ENCODE measurements at regions not wholly inside any gene's neighbourhood (a gene's known extent, or its start where the extent isn't known, plus 50 kb on each side); places are given as distances from the start of the nearest gene placed in this dataset.

DNA sequence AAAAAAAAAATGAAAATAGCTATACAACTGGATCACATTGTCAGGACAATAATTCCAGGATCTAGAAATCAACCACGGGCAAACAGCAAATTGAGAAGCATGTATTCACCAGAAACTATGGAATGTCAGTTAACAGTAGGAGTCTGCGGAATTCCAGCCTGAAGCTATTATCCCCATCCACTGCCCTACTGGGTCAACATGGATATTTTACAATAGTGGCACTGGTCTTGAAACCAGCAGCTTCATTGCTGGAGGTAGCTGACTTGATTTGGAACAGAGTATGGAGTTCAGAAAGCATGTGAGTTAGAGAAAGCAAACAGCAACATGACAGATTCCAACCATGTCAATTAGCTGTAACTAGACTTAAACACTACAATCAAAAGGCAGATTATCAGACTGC, 55.7 kb upstream of the PDE1A start (continued):
- TF ChIP-seq HCFC1 (IDR thresholded peaks at IDR 0.05; ENCODE audit: low read length) (no peak), SUZ12 (IDR thresholded peaks at IDR 0.05; ENCODE audit: unreplicated experiment) (no peak), RAD21 (IDR thresholded peaks at IDR 0.05; ENCODE audit: insufficient read depth, low read depth, low read length) (no peak), RB1 (IDR thresholded peaks at IDR 0.05; ENCODE audit: borderline replicate concordance) (no peak), SIN3A (IDR thresholded peaks at IDR 0.05; ENCODE audit: low read depth, low read length) (no peak), FOS (IDR thresholded peaks at IDR 0.05; ENCODE audit: borderline replicate concordance, extremely low read depth, insufficient read length) (no peak), YY1 (IDR thresholded peaks at IDR 0.05; ENCODE audit: low read depth, low read length) (no peak), BRCA1 (IDR thresholded peaks at IDR 0.05; ENCODE audit: low read depth, low read length) (no peak)

DNA sequence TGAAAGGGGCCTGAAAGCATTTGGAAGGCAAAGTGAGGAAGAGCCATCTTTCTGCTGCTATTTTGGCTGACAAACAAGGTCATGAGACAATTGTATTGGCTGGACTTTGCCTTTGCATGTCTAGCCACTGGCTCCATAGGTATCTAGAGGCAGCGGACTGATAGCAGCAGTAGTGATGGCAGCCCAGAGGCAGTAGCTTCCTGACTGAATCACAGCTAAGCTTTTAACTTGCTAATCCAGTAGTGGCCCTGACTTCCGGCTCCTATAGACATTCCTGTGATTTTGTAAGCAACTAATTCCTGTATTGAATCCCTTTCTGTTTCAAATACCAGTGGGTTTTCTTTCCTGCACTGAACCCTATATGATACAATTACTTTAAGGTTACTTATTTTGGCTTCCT, 69.8 kb upstream of the PDE1A start:
- no peaks in the 10 kb centered on the region for H3K4me1 ChIP-seq (ENCODE audit: control insufficient read depth, insufficient read depth, low read length)
- WGBS (ENCODE audit: insufficient coverage, insufficient replicate concordance, low lambda C conversion rate, missing lambda C conversion rate), result 28% methylated on average over 2 of the region's 2 CpGs
- H3K79me2 ChIP-seq (ENCODE audit: control insufficient read depth, insufficient read depth, low read length), result no peaks in the 10 kb centered on the region
- in situ Hi-C loops (cut with MboI), result no loop called here
- intact Hi-C loops (cut with micrococcal nuclease; ENCODE audit: unreplicated experiment), result no loop called here
- H2AFZ ChIP-seq (ENCODE audit: control insufficient read depth, low read depth, low read length), result no peak overlapping the region
- BruUV-seq (replicated peaks), result no TSS peak
- ATAC-seq (no peak), FAIRE-seq (no peak), DNase-seq (ENCODE audit: low read depth, low spot score) (no peak)
- H4K20me1 ChIP-seq (ENCODE audit: control insufficient read depth, insufficient read depth), result no peaks in the 10 kb centered on the region
- ChIA-PET POLR2A (no interaction called here), RAD21 (ENCODE audit: unreplicated experiment) (no interaction called here), SMC1A (ENCODE audit: uncharacterized antibody, unreplicated experiment) (interaction anchor here (0.8 kb wide), 1 partner anchor 14 kb away, joined by 3 read pairs; no protein-coding TSS in a partner anchor), CTCF (interaction anchor here (0.7 kb wide), 1 partner anchor 11 kb away, joined by 3 read pairs; no protein-coding TSS in a partner anchor)
- no peaks in the 10 kb centered on the region for H3K36me3 ChIP-seq (ENCODE audit: control insufficient read depth in 2 of 2, insufficient read depth in 2 of 2, low read length in 1 of 2)
- H3K27me3 ChIP-seq (replicated peaks in 1 of 2; ENCODE audit: control insufficient read depth in 2 of 2, insufficient read depth in 2 of 2, low read length in 1 of 2), result no peaks in the 10 kb centered on the region; a peak in 1 of 4 replicates
- no peaks in the 10 kb centered on the region for H3K9me3 ChIP-seq (replicated peaks; ENCODE audit: control insufficient read depth, insufficient read depth, low read length)
- TF ChIP-seq USF2 (IDR thresholded peaks at IDR 0.05; ENCODE audit: borderline replicate concordance, low read depth, low read length) (no peak), FOXK2 (IDR thresholded peaks at IDR 0.05) (no peak), MXI1 (IDR thresholded peaks at IDR 0.05; ENCODE audit: low read depth, low read length) (no peak), PKNOX1 (IDR thresholded peaks at IDR 0.05) (no peak)
- TF ChIP-seq, protein P1, sequence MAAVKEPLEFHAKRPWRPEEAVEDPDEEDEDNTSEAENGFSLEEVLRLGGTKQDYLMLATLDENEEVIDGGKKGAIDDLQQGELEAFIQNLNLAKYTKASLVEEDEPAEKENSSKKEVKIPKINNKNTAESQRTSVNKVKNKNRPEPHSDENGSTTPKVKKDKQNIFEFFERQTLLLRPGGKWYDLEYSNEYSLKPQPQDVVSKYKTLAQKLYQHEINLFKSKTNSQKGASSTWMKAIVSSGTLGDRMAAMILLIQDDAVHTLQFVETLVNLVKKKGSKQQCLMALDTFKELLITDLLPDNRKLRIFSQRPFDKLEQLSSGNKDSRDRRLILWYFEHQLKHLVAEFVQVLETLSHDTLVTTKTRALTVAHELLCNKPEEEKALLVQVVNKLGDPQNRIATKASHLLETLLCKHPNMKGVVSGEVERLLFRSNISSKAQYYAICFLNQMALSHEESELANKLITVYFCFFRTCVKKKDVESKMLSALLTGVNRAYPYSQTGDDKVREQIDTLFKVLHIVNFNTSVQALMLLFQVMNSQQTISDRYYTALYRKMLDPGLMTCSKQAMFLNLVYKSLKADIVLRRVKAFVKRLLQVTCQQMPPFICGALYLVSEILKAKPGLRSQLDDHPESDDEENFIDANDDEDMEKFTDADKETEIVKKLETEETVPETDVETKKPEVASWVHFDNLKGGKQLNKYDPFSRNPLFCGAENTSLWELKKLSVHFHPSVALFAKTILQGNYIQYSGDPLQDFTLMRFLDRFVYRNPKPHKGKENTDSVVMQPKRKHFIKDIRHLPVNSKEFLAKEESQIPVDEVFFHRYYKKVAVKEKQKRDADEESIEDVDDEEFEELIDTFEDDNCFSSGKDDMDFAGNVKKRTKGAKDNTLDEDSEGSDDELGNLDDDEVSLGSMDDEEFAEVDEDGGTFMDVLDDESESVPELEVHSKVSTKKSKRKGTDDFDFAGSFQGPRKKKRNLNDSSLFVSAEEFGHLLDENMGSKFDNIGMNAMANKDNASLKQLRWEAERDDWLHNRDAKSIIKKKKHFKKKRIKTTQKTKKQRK (IDR thresholded peaks at IDR 0.05; ENCODE audit: low read depth, low read length), result no peak
- H3K9ac ChIP-seq (ENCODE audit: control insufficient read depth, insufficient read depth, low read length), result no peak overlapping the region
- H3K4me2 ChIP-seq (ENCODE audit: control insufficient read depth, insufficient read depth), result no peak overlapping the region
- no peak overlapping the region for H3K27ac ChIP-seq (ENCODE audit: control insufficient read depth, insufficient read depth)
- no peak overlapping the region for H3K4me3 ChIP-seq

All from GM12878 (cell line).